ENCODE measurements at regions not wholly inside any gene's neighbourhood (a gene's known extent, or its start where the extent isn't known, plus 50 kb on each side); places are given as distances from the start of the nearest gene placed in this dataset.

GRCh38 chr5:4372481-4372880, 767.6 kb upstream of the ADAMTS16 start:
- ChIA-PET CTCF (no interaction called here), POLR2A (no interaction called here)
- TF ChIP-seq CTCF (IDR thresholded peaks at IDR 0.05; ENCODE audit: insufficient read depth, low read length, missing control alignments): no peak
- H3K4me3 ChIP-seq (ENCODE audit: low read depth, low read length): no peak overlapping the region
- DNase-seq (ENCODE audit: low read depth, low spot score): no peak

- no peak for TF ChIP-seq CTCF (IDR thresholded peaks at IDR 0.05; ENCODE audit: insufficient read depth, low read length, missing control alignments)
- POLR2A ChIA-PET: no interaction called here
- no peak for DNase-seq (ENCODE audit: low read depth, low spot score)
- CTCF ChIA-PET: no interaction called here
- H3K4me3 ChIP-seq (ENCODE audit: low read depth, low read length): no peak overlapping the region
Observed at GRCh38 chr5:4373051-4373820, 766.9 kb upstream of the ADAMTS16 start.

DNA sequence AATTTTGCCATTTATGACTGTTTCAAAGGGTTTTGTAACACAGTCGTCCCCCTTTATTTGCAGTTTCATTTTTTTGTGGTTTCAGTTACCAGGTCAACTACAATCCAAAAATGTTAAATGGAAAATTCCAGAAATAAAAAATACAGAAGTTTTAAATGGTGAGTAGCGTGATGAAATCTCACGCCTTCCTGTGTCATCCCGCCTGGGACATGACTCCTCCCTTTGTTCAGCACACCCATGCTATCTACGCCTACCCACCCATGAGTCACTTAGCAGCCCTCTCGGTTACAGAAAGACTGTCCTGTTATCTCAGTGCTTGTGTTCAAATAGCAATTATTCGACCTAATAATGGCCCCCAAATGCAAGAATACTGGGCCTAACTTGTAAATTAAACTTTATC, 765.3 kb upstream of the ADAMTS16 start:
- no peak for TF ChIP-seq CTCF (IDR thresholded peaks at IDR 0.05; ENCODE audit: insufficient read depth, low read length, missing control alignments)
- POLR2A ChIA-PET: no interaction called here
- H3K4me3 ChIP-seq (ENCODE audit: low read depth, low read length): no peak overlapping the region
- no peak for DNase-seq (ENCODE audit: low read depth, low spot score)
- CTCF ChIA-PET: no interaction called here

DNA sequence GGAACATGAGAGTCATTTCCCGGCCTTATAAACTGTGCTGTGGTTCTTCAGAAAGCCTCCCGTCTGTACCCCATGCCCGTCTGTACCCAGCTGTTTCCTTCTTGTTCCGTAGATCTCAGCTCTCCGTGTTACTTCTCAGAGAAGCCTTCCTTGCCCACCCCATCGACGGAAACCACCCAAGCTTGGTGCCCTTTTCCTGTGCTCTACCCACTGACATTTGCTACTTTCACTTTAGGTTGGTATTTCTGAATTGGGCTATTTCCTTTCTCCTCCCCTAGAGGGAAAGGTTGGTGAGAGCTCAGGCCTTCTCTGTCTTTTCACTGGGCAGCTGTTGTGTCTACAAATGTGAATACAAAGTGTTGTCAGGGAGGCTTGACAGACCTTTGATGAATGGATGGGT, 764.5 kb upstream of the ADAMTS16 start:
- DNase-seq (ENCODE audit: low read depth, low spot score): no peak
- no peak for TF ChIP-seq CTCF (IDR thresholded peaks at IDR 0.05; ENCODE audit: insufficient read depth, low read length, missing control alignments)
- ChIA-PET CTCF (no interaction called here), POLR2A (no interaction called here)
- no peak overlapping the region for H3K4me3 ChIP-seq (ENCODE audit: low read depth, low read length)

DNA sequence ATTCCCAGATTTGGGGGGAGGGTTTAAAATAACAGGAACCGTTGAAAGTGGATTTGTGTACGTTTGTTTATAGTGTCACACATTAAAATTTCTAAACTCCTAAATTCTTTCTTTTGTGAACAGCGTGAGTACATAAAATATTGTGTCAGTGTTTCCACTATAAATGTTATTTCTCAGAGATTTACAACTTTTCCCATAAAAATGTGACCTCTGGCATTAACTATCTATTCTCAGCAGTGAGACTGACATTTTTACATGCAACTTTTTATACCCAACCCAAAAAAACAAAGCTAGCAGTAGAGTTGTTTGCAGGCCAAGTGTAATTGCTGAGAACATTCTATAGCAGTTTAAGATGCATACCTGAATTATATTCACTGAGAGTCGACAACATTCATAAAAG, 757.0 kb upstream of the ADAMTS16 start:
- H3K4me3 ChIP-seq (ENCODE audit: low read depth, low read length): no peak overlapping the region
- ChIA-PET POLR2A (no interaction called here), CTCF (no interaction called here)
- no peak for TF ChIP-seq CTCF (IDR thresholded peaks at IDR 0.05; ENCODE audit: insufficient read depth, low read length, missing control alignments)
- no peak for DNase-seq (ENCODE audit: low read depth, low spot score)

DNA sequence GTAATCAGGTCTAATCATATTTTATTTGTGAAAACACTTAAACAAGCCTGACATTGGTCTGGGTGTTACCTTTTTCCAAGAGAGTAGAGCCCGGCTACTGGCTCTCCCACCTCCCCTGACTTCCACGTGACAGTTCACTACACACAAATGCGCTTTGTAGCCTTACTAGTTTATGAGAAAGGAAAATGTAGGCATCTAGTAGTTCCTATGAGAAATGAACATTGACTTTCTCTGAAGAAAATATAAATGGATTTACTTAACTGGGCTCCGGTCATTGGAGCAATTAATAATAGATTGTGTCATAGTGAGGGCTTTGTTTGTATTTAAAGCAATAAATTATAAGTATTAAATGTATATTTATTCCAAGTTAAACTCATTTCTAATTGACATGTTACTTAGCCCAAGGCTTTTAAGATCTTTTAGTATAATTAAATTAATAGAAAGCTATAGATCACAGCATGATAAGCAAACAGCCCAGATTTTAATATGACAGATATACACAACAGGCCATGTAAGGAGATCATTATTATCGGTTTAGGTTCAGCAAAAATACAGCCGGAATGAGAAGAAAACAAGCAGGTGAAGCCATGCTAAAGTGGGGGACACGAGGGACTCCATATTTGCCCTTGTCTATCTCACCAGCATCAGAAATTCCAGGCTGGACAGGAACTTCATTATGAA, 756.5 kb upstream of the ADAMTS16 start:
- ChIA-PET POLR2A (no interaction called here), CTCF (no interaction called here)
- TF ChIP-seq CTCF (IDR thresholded peaks at IDR 0.05; ENCODE audit: insufficient read depth, low read length, missing control alignments): no peak

More for the DNA sequence above, 756.5 kb upstream of the ADAMTS16 start:
- H3K4me3 ChIP-seq (ENCODE audit: low read depth, low read length): no peak overlapping the region
- DNase-seq (ENCODE audit: low read depth, low spot score): no peak
